Fibroblast of the aortic adventitia (primary cell): ENCODE measurements at regions not wholly inside any gene's neighbourhood (a gene's known extent, or its start where the extent isn't known, plus 50 kb on each side); places are given as distances from the start of the nearest gene placed in this dataset.

Experiments
- DNase-seq: peaks from one replicate; pipeline ENCODE4 v3.0.0-alpha.2; 2010; ENCODE audit warnings: low read depth
- H3K4me3 ChIP-seq: 2 replicates; pipeline ENCODE4 v1.5.1; 2011; ENCODE audit warnings: low read depth, mild to moderate bottlenecking, control low read depth, low read length, moderate library complexity
- CTCF ChIP-seq: IDR thresholded peaks from 2 replicates; pipeline ENCODE4 v1.5.1; 2011; ENCODE audit warnings: mild to moderate bottlenecking, low read length, control low read depth, inconsistent platforms; ENCODE audit not compliant: insufficient read depth

- DNase-seq, result no peak
- TF ChIP-seq CTCF, result no peak
- H3K4me3 ChIP-seq, result no peak overlapping the region
Observed at GRCh38 chr15:29891096-29891457, 68.8 kb upstream of the TJP1 start.

- no peak for DNase-seq
- no peak overlapping the region for H3K4me3 ChIP-seq
- TF ChIP-seq CTCF, result no peak
Observed at GRCh38 chr15:29890336-29891095, 68.2 kb upstream of the TJP1 start.

- no peak overlapping the region for H3K4me3 ChIP-seq
- DNase-seq, result no peak
- TF ChIP-seq CTCF, result no peak
Observed at GRCh38 chr15:29889542-29890329, 67.5 kb upstream of the TJP1 start.

GRCh38 chr15:29888646-29889045 is 66.4 kb upstream of the TJP1 start:
- H3K4me3 ChIP-seq, result no peak overlapping the region
- DNase-seq, result peak; percentile 65
- TF ChIP-seq CTCF, result no peak

GRCh38 chr15:29887721-29888120 is 65.5 kb upstream of the TJP1 start:
- peak; percentile 66 for DNase-seq
- H3K4me3 ChIP-seq, result no peak overlapping the region
- no peak for TF ChIP-seq CTCF

GRCh38 chr15:29885183-29885582 is 62.9 kb upstream of the TJP1 start:
- H3K4me3 ChIP-seq, result no peak overlapping the region
- no peak for TF ChIP-seq CTCF
- no peak for DNase-seq
